HFF-Myc (cell line): ENCODE measurements at regions not wholly inside any gene's neighbourhood (a gene's known extent, or its start where the extent isn't known, plus 50 kb on each side); places are given as distances from the start of the nearest gene placed in this dataset.

Source experiments
- DNase-seq: peaks from one replicate; pipeline ENCODE4 v3.0.0-alpha.2; 2011; ENCODE audit warnings: low read depth; ENCODE audit errors: extremely low read depth
- H3K4me3 ChIP-seq: replicated peaks from 2 replicates; pipeline ENCODE4 v1.5.1; 2011; ENCODE audit warnings: low read depth, mild to moderate bottlenecking, control low read depth, low read length
- TF ChIP-seq, protein P1 (sequence below): IDR thresholded peaks from 2 replicates; pipeline ENCODE4 v1.5.1; 2012; ENCODE audit warnings: mild to moderate bottlenecking, low read depth, low read length, control low read depth; ENCODE audit errors: missing control alignments

DNA sequence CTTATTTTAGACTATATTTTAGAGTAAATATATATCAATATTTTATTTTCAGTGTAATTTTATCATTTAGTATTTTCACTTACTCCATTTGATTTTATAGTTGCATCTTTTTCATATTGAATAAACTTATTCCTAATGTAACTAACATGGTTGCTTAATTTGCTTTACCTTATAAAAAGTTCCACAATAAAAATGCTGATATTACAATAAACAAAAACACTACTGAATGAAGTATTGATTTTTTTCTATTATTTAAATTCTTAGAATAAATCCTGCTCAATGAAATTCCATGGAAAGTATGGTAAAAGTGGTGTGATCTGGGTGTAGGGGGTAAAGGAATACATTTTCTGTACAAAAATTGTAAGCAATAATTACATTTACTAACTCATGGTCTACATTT is 2074.9 kb upstream of the C9orf72 start:
- DNase-seq = no peak
- no peak overlapping the region for H3K4me3 ChIP-seq
- TF ChIP-seq, protein P1, sequence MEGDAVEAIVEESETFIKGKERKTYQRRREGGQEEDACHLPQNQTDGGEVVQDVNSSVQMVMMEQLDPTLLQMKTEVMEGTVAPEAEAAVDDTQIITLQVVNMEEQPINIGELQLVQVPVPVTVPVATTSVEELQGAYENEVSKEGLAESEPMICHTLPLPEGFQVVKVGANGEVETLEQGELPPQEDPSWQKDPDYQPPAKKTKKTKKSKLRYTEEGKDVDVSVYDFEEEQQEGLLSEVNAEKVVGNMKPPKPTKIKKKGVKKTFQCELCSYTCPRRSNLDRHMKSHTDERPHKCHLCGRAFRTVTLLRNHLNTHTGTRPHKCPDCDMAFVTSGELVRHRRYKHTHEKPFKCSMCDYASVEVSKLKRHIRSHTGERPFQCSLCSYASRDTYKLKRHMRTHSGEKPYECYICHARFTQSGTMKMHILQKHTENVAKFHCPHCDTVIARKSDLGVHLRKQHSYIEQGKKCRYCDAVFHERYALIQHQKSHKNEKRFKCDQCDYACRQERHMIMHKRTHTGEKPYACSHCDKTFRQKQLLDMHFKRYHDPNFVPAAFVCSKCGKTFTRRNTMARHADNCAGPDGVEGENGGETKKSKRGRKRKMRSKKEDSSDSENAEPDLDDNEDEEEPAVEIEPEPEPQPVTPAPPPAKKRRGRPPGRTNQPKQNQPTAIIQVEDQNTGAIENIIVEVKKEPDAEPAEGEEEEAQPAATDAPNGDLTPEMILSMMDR = no peak

DNA sequence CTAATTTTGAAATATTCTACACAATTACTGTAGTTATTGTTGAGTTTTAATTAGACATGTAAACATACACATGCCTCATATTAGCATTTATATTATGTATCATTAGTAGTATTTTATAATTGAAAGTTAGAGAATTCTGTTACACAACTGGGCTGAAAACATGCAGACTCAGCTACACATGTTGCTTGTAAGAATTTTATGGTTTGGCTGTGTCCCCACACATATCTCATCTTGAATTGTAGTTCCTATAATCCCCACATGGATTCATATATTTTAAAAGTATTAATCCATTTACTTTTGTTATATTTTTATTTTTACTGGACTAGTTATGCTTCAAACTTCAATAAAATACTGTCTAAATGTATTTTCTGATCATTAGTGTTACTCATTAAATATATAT is 2075.3 kb upstream of the C9orf72 start:
- DNase-seq = no peak
- H3K4me3 ChIP-seq = no peak overlapping the region
- TF ChIP-seq, protein P1 = no peak

DNA sequence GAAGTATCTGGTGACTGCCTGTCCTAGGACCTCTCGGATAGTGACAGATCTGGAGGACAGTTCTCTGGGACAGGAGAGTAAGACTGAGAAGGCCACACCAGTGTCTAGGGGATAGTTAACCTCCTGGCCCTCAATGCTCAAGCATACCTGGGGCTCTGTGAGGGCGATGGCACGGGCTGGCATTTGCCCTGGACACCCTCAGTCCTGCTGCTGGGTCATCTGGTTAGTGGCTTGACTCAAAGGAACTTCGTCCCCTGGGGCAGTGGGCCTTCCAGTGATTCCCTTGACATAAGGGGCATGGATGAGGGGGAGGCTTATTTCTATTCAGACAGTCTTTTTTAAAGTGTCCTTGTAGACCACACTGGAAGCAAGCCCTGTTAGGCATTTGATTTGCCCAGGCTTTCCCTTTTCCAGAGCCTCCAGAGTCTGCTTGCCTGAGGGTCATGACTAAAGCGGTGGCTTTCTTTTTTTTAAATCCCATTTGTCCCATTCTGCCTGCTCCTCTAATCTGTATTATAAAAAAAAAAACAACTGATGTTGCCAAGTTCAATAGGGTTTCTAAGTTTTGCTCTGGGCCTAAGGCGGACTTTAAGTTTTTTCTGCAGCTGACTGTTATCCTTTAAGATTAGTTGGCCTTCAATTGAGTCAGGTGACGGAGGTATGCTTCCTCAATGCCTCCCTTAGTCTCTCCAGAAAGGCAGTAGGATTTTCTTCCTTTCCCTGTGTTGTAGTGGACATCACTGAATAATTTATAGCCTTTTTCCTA is 2083.5 kb upstream of the C9orf72 start:
- no peak for DNase-seq
- H3K4me3 ChIP-seq = no peak overlapping the region
- TF ChIP-seq, protein P1 = no peak

DNA sequence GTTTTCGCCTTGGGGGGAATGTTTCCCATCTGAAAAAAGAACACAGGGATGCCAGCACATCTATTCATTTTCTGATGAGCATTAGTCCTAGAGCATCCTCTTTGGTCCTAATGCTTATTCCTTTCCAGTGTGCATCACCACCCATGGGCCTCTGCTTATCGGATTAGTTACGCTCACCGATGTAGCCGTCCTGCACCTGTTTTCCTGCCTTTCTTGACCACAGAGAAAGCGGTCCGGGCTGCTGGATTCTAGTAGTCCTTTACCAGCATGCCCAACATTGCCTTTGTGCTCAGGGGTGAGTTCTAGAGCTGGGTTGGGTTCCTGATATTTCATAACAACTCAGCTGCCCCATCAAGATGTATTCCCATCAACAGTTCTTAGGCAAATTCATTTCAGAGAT is 2084.5 kb upstream of the C9orf72 start:
- TF ChIP-seq, protein P1 = no peak
- no peak for DNase-seq
- no peak overlapping the region for H3K4me3 ChIP-seq

DNA sequence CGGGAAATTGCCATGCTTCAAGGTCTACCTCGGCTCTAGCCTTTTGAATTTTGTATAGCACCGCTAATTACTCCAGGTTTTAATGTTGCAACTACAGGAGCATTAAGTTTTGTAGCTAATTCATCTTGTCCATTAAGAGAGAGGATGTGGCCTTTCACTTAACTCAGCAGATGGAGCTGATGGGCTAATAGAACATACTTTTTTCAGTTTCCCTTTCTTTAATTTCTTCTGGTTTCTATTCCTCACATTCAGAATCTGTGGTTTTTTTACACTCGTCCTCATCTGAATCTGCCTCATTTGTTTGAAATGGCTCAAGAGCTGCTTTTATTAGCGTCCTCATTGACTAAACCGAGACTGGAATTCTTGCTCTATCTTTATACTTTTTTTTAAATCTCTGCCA is 2085.7 kb upstream of the C9orf72 start:
- TF ChIP-seq, protein P1 = no peak
- H3K4me3 ChIP-seq = no peak overlapping the region
- DNase-seq = no peak

DNA sequence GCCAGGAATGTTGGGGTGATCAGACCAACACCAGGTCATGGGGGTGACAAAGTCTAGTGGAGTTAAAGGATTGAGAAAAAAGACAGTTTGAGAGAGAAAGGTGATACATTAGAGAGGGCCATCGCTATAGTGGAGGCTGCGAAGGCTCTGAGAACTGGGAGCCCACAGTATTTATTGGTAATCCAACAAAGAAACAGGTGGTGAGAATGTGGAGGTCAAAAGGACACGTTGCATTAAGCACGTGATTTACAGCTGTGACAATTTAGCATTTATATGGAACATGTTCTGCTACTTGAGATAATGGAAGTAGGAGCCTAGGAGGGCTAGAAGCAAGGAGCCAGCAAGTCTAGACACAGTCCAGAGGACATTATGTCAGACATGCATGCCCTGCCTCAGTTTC is 2086.5 kb upstream of the C9orf72 start:
- TF ChIP-seq, protein P1 = no peak
- no peak overlapping the region for H3K4me3 ChIP-seq
- no peak for DNase-seq

DNA sequence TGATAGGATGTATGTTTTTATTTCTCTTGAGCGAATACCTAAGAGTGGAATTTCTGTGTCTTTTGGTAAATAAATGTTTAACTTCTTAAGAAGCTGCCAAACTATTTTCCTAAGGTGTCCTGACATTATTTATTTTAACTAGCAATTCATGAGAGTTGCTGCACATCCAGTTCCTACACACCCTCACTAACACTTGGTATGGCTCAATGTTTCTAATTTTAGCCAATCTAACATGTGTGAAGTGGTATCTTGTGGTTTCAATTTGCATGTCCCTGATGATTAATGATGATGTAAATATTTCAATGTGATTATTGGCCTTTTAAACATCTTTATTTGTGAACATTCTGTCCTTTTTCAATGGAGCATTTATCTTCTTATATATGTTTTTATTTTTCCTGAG is 2095.5 kb upstream of the C9orf72 start:
- no peak overlapping the region for H3K4me3 ChIP-seq
- TF ChIP-seq, protein P1 = no peak
- DNase-seq = no peak
